HEK293 (cell line): ENCODE measurements at regions not wholly inside any gene's neighbourhood (a gene's known extent, or its start where the extent isn't known, plus 50 kb on each side); places are given as distances from the start of the nearest gene placed in this dataset.

Experiments used
- CTCF ChIP-seq: fragments of 450-650 bp; formaldehyde crosslinking; IDR thresholded peaks from 2 replicates; pipeline ENCODE4 v1.5.1; 2016; ENCODE audit warnings: missing biosample characterization, missing genetic modification characterization
- REST ChIP-seq: fragments of 450-650 bp; formaldehyde crosslinking; IDR thresholded peaks from 2 replicates; pipeline ENCODE4 v1.5.1; 2016; ENCODE audit warnings: missing biosample characterization, missing genetic modification characterization
- ZFP69B ChIP-seq: fragments of 450-650 bp; formaldehyde crosslinking; IDR thresholded peaks from 2 replicates; pipeline ENCODE4 v1.5.1; 2016; ENCODE audit warnings: missing biosample characterization, missing genetic modification characterization
- ZNF561 ChIP-seq: fragments of 450-650 bp; IDR thresholded peaks from 2 replicates; pipeline ENCODE4 v1.5.1; 2018; ENCODE audit warnings: missing biosample characterization, missing genetic modification characterization, borderline replicate concordance

- TF ChIP-seq REST, result no peak
- TF ChIP-seq ZFP69B (tag by site-specific recombination), result no peak
- no peak for TF ChIP-seq CTCF (tag by site-specific recombination)
- TF ChIP-seq ZNF561 (tag by site-specific recombination), result no peak
Observed at GRCh38 chr3:6089780-6090179, 771.1 kb upstream of the GRM7 start.
